Suprapubic skin (tissue), 4 donors: ENCODE measurements at regions not wholly inside any gene's neighbourhood (a gene's known extent, or its start where the extent isn't known, plus 50 kb on each side); places are given as distances from the start of the nearest gene placed in this dataset.

Experiments used
- DNase-seq, 2 donors: peaks; one replicate each; pipeline ENCODE4 v3.0.0-alpha.2; 2019; ENCODE audit warnings: low spot score in 2 of 2
- H3K27ac ChIP-seq: fragments of 200-600 bp; sonication (generic); one replicate; pipeline ENCODE4 v1.5.1; 2019
- H3K27me3 ChIP-seq: fragments of 200-600 bp; sonication (generic); one replicate; pipeline ENCODE4 v1.5.1; 2019
- H3K36me3 ChIP-seq: fragments of 200-600 bp; sonication (generic); one replicate; pipeline ENCODE4 v1.5.1; 2019
- H3K4me1 ChIP-seq: fragments of 200-600 bp; sonication (generic); one replicate; pipeline ENCODE4 v1.5.1; 2019
- H3K4me3 ChIP-seq: fragments of 200-600 bp; sonication (generic); one replicate; pipeline ENCODE4 v1.5.1; 2019; ENCODE audit warnings: mild to moderate bottlenecking
- H3K9me3 ChIP-seq: fragments of 200-600 bp; sonication (generic); one replicate; pipeline ENCODE4 v1.5.1; 2019
- CTCF ChIP-seq, 2 donors: fragments of 200-600 bp in 1 of 2; fragments of 450-650 bp in 1 of 2; sonication (generic) in 1 of 2; IDR thresholded peaks; one replicate each; pipeline ENCODE4 v1.5.1; 2016 to 2019; ENCODE audit warnings: antibody characterized with exemption in 2 of 2, mild to moderate bottlenecking in 1 of 2, moderate library complexity in 1 of 2
- EP300 ChIP-seq: sonication (generic); formaldehyde crosslinking; IDR thresholded peaks from one replicate; pipeline ENCODE4 v1.6.1; 2017; ENCODE audit warnings: antibody characterized with exemption
- POLR2A ChIP-seq, 2 donors: fragments of 450-650 bp; IDR thresholded peaks; one replicate each; pipeline ENCODE4 v1.6.1; 2017; ENCODE audit warnings: antibody characterized with exemption in 2 of 2, mild to moderate bottlenecking in 2 of 2, moderate library complexity in 2 of 2
- POLR2AphosphoS5 ChIP-seq, 3 donors: sonication (generic); formaldehyde crosslinking; IDR thresholded peaks; one replicate each; pipeline ENCODE4 v1.6.1; 2017; ENCODE audit warnings: antibody characterized with exemption in 3 of 3
- WGBS: methylation state at CpG from one replicate; pipeline ENCODE4 v1.1.5; 2018; 5-methylcytosine and 5-hydroxymethylcytosine counted together

GRCh38 chr3:40999682-41000081, 199.6 kb upstream of the CTNNB1 start:
- Histone ChIP-seq H3K36me3 (no peaks in the 10 kb centered on the region), H3K9me3 (no peaks in the 10 kb centered on the region), H3K4me1 (peaks cover 9% of the 10 kb centered on the region), H3K27me3 (no peaks in the 10 kb centered on the region), H3K4me3 (no peak overlapping the region), H3K27ac (no peak overlapping the region)
- DNase-seq: no peak
- TF ChIP-seq CTCF (IDR thresholded peaks at IDR 0.05) (no peak), POLR2A (IDR thresholded peaks at IDR 0.05) (no peak), POLR2AphosphoS5 (IDR thresholded peaks at IDR 0.05) (no peak), EP300 (no peak)
- 64% methylated on average over 2 of the region's 2 CpGs for WGBS

- TF ChIP-seq EP300 (no peak), POLR2AphosphoS5 (IDR thresholded peaks at IDR 0.05) (no peak), CTCF (IDR thresholded peaks at IDR 0.05) (no peak), POLR2A (IDR thresholded peaks at IDR 0.05) (no peak)
- no peak overlapping the region for H3K27ac ChIP-seq
- H3K27me3 ChIP-seq: no peaks in the 10 kb centered on the region
- no peak overlapping the region for H3K4me3 ChIP-seq
- WGBS: 60% methylated on average over 6 of the region's 6 CpGs
- no peak for DNase-seq
- H3K9me3 ChIP-seq: no peaks in the 10 kb centered on the region
- no peaks in the 10 kb centered on the region for H3K36me3 ChIP-seq
- peaks cover 9% of the 10 kb centered on the region for H3K4me1 ChIP-seq
These were observed 198.8 kb upstream of the CTNNB1 start for GRCh38 chr3:41000471-41000870.

GRCh38 chr3:41001556-41001955, 197.7 kb upstream of the CTNNB1 start:
- H3K27me3 ChIP-seq: no peaks in the 10 kb centered on the region
- H3K4me3 ChIP-seq: no peak overlapping the region
- 36% methylated on average over 1 of the region's 1 CpG for WGBS
- peaks cover 9% of the 10 kb centered on the region for H3K4me1 ChIP-seq
- TF ChIP-seq EP300 (no peak), POLR2AphosphoS5 (IDR thresholded peaks at IDR 0.05) (no peak), POLR2A (IDR thresholded peaks at IDR 0.05) (no peak), CTCF (IDR thresholded peaks at IDR 0.05) (no peak)
- no peaks in the 10 kb centered on the region for H3K9me3 ChIP-seq
- H3K27ac ChIP-seq: no peak overlapping the region
- no peaks in the 10 kb centered on the region for H3K36me3 ChIP-seq
- DNase-seq: no peak

- Histone ChIP-seq H3K4me3 (no peak overlapping the region), H3K9me3 (no peaks in the 10 kb centered on the region), H3K27ac (no peak overlapping the region), H3K4me1 (peaks cover 9% of the 10 kb centered on the region), H3K36me3 (no peaks in the 10 kb centered on the region), H3K27me3 (no peaks in the 10 kb centered on the region)
- DNase-seq: no peak
- no peak for TF ChIP-seq POLR2AphosphoS5 (IDR thresholded peaks at IDR 0.05)
- TF ChIP-seq POLR2A (IDR thresholded peaks at IDR 0.05): no peak
- TF ChIP-seq EP300: no peak
- no peak for TF ChIP-seq CTCF (IDR thresholded peaks at IDR 0.05)
- 51% methylated on average over 4 of the region's 4 CpGs for WGBS
These were observed 197.2 kb upstream of the CTNNB1 start for GRCh38 chr3:41002104-41002503.

- DNase-seq: no peak
- H3K27ac ChIP-seq: no peak overlapping the region
- no peaks in the 10 kb centered on the region for H3K4me1 ChIP-seq
- no peak overlapping the region for H3K4me3 ChIP-seq
- peaks cover 3% of the 10 kb centered on the region for H3K9me3 ChIP-seq
- no peak for TF ChIP-seq POLR2A (IDR thresholded peaks at IDR 0.05)
- TF ChIP-seq POLR2AphosphoS5 (IDR thresholded peaks at IDR 0.05): no peak
- TF ChIP-seq CTCF (IDR thresholded peaks at IDR 0.05): no peak
- TF ChIP-seq EP300: no peak
- H3K27me3 ChIP-seq: no peaks in the 10 kb centered on the region
- H3K36me3 ChIP-seq: no peaks in the 10 kb centered on the region
These were observed 191.9 kb upstream of the CTNNB1 start for GRCh38 chr3:41007399-41007798.
